Stimulated activated CD8-positive, alpha-beta memory T cell treated with anti-CD3 and anti-CD28 coated beads, Interleukin-4, amount 100 ng/mL, for 48 hours (primary cell): ENCODE measurements at regions not wholly inside any gene's neighbourhood (a gene's known extent, or its start where the extent isn't known, plus 50 kb on each side); places are given as distances from the start of the nearest gene placed in this dataset.
A peak's percentile ranks its signal among the peaks of the same experiment; 100 is the strongest.

Source experiments
- DNase-seq: peaks from one replicate; pipeline ENCODE4 v3.0.0-alpha.2; 2020

GRCh38 chr13:51518827-51519226 lies 65.4 kb upstream of the WDFY2 start:
- peak; percentile 47 for DNase-seq

GRCh38 chr13:51519771-51520216 lies 64.5 kb upstream of the WDFY2 start:
- no peak for DNase-seq

GRCh38 chr13:51520524-51520923 lies 63.7 kb upstream of the WDFY2 start:
- DNase-seq: no peak

GRCh38 chr13:51523082-51523518 lies 61.2 kb upstream of the WDFY2 start:
- DNase-seq: peak; percentile 57

GRCh38 chr13:51524312-51524711 lies 60.0 kb upstream of the WDFY2 start:
- DNase-seq: no peak

GRCh38 chr13:51524829-51525566 lies 59.3 kb upstream of the WDFY2 start:
- DNase-seq: no peak

GRCh38 chr13:51525567-51526167 lies 58.6 kb upstream of the WDFY2 start:
- DNase-seq: no peak

- no peak for DNase-seq
Measured at GRCh38 chr13:51526202-51526601, 58.1 kb upstream of the WDFY2 start.

- no peak for DNase-seq
Measured at GRCh38 chr13:51532736-51533197, 51.5 kb upstream of the WDFY2 start.

GRCh38 chr13:51534041-51534817 lies 50.0 kb upstream of the WDFY2 start:
- DNase-seq: peak; percentile 51
